ENCODE measurements at regions not wholly inside any gene's neighbourhood (a gene's known extent, or its start where the extent isn't known, plus 50 kb on each side); places are given as distances from the start of the nearest gene placed in this dataset.

DNA sequence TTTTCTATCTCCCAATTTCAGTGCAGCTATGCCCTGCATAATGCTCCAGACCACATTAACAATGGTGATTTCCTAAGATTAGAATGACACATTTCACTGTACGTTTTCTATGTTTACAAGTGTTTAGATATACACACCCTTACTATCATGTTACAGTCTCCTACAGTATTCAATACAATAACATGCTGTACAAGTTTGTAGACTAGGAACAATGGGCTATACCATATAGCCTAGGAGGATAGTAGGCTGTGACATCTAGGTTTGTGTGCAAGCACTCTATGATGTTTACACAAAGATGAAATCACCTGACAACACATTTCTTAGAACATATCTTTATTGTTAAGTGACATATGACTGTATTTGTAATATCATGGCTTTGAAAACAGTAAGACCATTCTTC, 1435.6 kb upstream of the NUDT12 start:
- ChIA-PET POLR2A (no interaction called here), CTCF (ENCODE audit: unreplicated experiment) (no interaction called here)
- Histone ChIP-seq H3K4me3 (ENCODE audit: low read depth, low read length, poor library complexity, severe bottlenecking) (no peak overlapping the region), H3K4me2 (ENCODE audit: low read length) (no peak overlapping the region), H3K27ac (ENCODE audit: low read depth, low read length, poor library complexity, severe bottlenecking) (no peak overlapping the region), H2AFZ (ENCODE audit: low read length) (no peak overlapping the region), H3K79me2 (ENCODE audit: insufficient read depth, low read depth, low read length) (no peaks in the 10 kb centered on the region), H3K9me3 (ENCODE audit: low read length) (no peaks in the 10 kb centered on the region), H3K4me1 (ENCODE audit: insufficient read depth, low read length, poor library complexity, severe bottlenecking) (no peaks in the 10 kb centered on the region), H3K36me3 (ENCODE audit: insufficient read depth, low read length) (no peaks in the 10 kb centered on the region), H4K20me1 (ENCODE audit: insufficient read depth, low read length) (no peaks in the 10 kb centered on the region), H3K9me2 (ENCODE audit: insufficient read depth, low read length) (no peaks in the 10 kb centered on the region)
- no TSS peak for BruUV-seq (replicated peaks)
- intact Hi-C loops (cut with micrococcal nuclease; ENCODE audit: unreplicated experiment): no loop called here
- TF ChIP-seq EZH2phosphoT487 (IDR thresholded peaks at IDR 0.05; ENCODE audit: borderline replicate concordance, low read depth, low read length): no peak
- TF ChIP-seq, protein P1, sequence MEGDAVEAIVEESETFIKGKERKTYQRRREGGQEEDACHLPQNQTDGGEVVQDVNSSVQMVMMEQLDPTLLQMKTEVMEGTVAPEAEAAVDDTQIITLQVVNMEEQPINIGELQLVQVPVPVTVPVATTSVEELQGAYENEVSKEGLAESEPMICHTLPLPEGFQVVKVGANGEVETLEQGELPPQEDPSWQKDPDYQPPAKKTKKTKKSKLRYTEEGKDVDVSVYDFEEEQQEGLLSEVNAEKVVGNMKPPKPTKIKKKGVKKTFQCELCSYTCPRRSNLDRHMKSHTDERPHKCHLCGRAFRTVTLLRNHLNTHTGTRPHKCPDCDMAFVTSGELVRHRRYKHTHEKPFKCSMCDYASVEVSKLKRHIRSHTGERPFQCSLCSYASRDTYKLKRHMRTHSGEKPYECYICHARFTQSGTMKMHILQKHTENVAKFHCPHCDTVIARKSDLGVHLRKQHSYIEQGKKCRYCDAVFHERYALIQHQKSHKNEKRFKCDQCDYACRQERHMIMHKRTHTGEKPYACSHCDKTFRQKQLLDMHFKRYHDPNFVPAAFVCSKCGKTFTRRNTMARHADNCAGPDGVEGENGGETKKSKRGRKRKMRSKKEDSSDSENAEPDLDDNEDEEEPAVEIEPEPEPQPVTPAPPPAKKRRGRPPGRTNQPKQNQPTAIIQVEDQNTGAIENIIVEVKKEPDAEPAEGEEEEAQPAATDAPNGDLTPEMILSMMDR (conservative IDR thresholded peaks at IDR 0.05; ENCODE audit: low read length): no peak
- no peak for DNase-seq (ENCODE audit: low spot score)

DNA sequence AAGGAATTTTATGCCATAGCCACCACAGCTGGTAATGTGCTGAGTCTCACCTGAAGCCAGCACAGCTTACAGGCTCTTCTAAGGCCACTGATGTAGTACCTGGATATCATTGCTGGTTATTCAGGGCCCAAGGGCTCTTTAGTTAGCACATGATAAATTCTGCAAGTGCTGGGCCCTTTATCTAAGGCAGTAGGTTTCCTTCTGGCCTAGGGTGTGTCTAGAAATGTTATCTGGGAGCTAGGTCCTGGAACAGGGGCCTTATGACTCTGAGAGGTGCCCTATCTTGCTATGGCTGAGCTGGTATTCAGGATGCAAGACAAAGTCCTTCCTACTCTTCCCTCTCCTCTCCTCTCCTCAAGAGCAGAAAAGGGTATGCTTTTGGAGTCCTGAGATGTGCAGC, 1424.5 kb upstream of the NUDT12 start:
- ChIA-PET POLR2A (no interaction called here), CTCF (ENCODE audit: unreplicated experiment) (no interaction called here)
- TF ChIP-seq, protein P1 (conservative IDR thresholded peaks at IDR 0.05; ENCODE audit: low read length): no peak
- TF ChIP-seq EZH2phosphoT487 (IDR thresholded peaks at IDR 0.05; ENCODE audit: borderline replicate concordance, low read depth, low read length): no peak
- Histone ChIP-seq H3K36me3 (ENCODE audit: insufficient read depth, low read length) (no peaks in the 10 kb centered on the region), H3K79me2 (ENCODE audit: insufficient read depth, low read depth, low read length) (no peaks in the 10 kb centered on the region), H3K27ac (ENCODE audit: low read depth, low read length, poor library complexity, severe bottlenecking) (no peak overlapping the region), H3K4me1 (ENCODE audit: insufficient read depth, low read length, poor library complexity, severe bottlenecking) (no peaks in the 10 kb centered on the region), H3K9me2 (ENCODE audit: insufficient read depth, low read length) (no peaks in the 10 kb centered on the region), H3K4me3 (ENCODE audit: low read depth, low read length, poor library complexity, severe bottlenecking) (no peak overlapping the region), H4K20me1 (ENCODE audit: insufficient read depth, low read length) (no peaks in the 10 kb centered on the region), H3K9me3 (ENCODE audit: low read length) (no peaks in the 10 kb centered on the region), H3K4me2 (ENCODE audit: low read length) (no peak overlapping the region), H2AFZ (ENCODE audit: low read length) (no peak overlapping the region)
- BruUV-seq (replicated peaks): no TSS peak
- intact Hi-C loops (cut with micrococcal nuclease; ENCODE audit: unreplicated experiment): no loop called here
- DNase-seq (ENCODE audit: low spot score): no peak

DNA sequence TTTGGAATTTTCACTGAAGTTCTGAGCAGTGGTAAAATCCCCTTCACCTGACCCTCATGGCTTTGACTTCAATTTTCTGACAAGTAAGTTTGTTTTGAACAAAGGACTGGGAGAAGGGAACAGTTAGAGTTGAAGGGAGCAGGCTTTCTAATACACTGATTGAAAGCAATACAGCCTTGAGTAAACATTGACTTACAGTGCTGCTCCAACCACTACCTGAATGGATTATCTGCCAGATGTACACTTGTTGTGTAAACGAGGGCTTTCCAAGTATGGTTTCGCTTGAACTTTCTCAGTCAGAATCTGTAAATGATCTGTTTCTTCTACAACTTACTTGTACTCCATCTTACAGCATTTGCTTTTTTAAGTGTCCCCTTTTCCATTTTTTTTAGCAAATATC, 1414.9 kb upstream of the NUDT12 start:
- TF ChIP-seq EZH2phosphoT487 (IDR thresholded peaks at IDR 0.05; ENCODE audit: borderline replicate concordance, low read depth, low read length): no peak
- TF ChIP-seq, protein P1 (conservative IDR thresholded peaks at IDR 0.05; ENCODE audit: low read length): no peak
- no peaks in the 10 kb centered on the region for H3K9me3 ChIP-seq (ENCODE audit: low read length)
- H3K27ac ChIP-seq (ENCODE audit: low read depth, low read length, poor library complexity, severe bottlenecking): no peak overlapping the region
- no peak overlapping the region for H3K4me2 ChIP-seq (ENCODE audit: low read length)
- no peaks in the 10 kb centered on the region for H3K79me2 ChIP-seq (ENCODE audit: insufficient read depth, low read depth, low read length)
- CTCF ChIA-PET (ENCODE audit: unreplicated experiment): no interaction called here
- BruUV-seq (replicated peaks): no TSS peak
- H4K20me1 ChIP-seq (ENCODE audit: insufficient read depth, low read length): no peaks in the 10 kb centered on the region
- H3K4me1 ChIP-seq (ENCODE audit: insufficient read depth, low read length, poor library complexity, severe bottlenecking): no peaks in the 10 kb centered on the region
- intact Hi-C loops (cut with micrococcal nuclease; ENCODE audit: unreplicated experiment): no loop called here
- no peaks in the 10 kb centered on the region for H3K9me2 ChIP-seq (ENCODE audit: insufficient read depth, low read length)
- no peak overlapping the region for H2AFZ ChIP-seq (ENCODE audit: low read length)
- no peaks in the 10 kb centered on the region for H3K36me3 ChIP-seq (ENCODE audit: insufficient read depth, low read length)
- DNase-seq (ENCODE audit: low spot score): no peak
- POLR2A ChIA-PET: interaction anchor here (0.7 kb wide), 1 partner anchor 22 kb away, joined by 3 read pairs; no protein-coding TSS in a partner anchor
- H3K4me3 ChIP-seq (ENCODE audit: low read depth, low read length, poor library complexity, severe bottlenecking): no peak overlapping the region
